Endothelial cell of umbilical vein (primary cell): ENCODE measurements at regions not wholly inside any gene's neighbourhood (a gene's known extent, or its start where the extent isn't known, plus 50 kb on each side); places are given as distances from the start of the nearest gene placed in this dataset.

Experiments used
- BruUV-seq: library from RNA; stranded (reverse); fragments of 400-500 nt; replicated peaks from 2 replicates; lab custom pipeline; 2021; lab: Mats Ljungman, UMichigan
- CTCF ChIA-PET: fragments of 300-600, 350-600 bp; sonication (Branson Sonifier 250); formaldehyde crosslinking; loops from one replicate; lab custom pipeline; 2021; ENCODE audit warnings: antibody characterized with exemption, inconsistent platforms; lab: Charles Lee
- POLR2A ChIA-PET: fragments of 300-600, 350-600 bp; sonication (Branson Sonifier 250); formaldehyde crosslinking; loops from one replicate; lab custom pipeline; 2021; ENCODE audit warnings: antibody characterized with exemption, inconsistent platforms; lab: Charles Lee
- DNase-seq: peaks from one replicate; pipeline ENCODE4 v3.0.0-alpha.2; 2011; ENCODE audit warnings: low read depth, low spot score
- FAIRE-seq: peaks from 2 replicates; lab custom pipeline; 2011; peaks lifted over from hg19 to GRCh38; lab: Jason Lieb, UNC
- H2AFZ ChIP-seq: 2 replicates; pipeline ENCODE4 v1.6.0; 2012; ENCODE audit warnings: low read depth, low read length, control low read depth, inconsistent platforms
- H3K27ac ChIP-seq: 2 replicates; pipeline ENCODE4 v1.5.1; 2011; ENCODE audit warnings: low read depth, mild to moderate bottlenecking, control low read depth, low read length, moderate library complexity; ENCODE audit not compliant: insufficient read depth
- H3K27me3 ChIP-seq, 2 experiments: 2 replicates each; pipeline versions ENCODE4 v1.6.0 to v1.6.1; 2011; ENCODE audit warnings: low read length in 2 of 2, mixed read lengths in 1 of 2; ENCODE audit not compliant: control insufficient read depth in 2 of 2, insufficient read depth in 2 of 2
- H3K36me3 ChIP-seq, 2 experiments: 2 replicates in 1 of 2; 3 replicates in 1 of 2; pipeline ENCODE4 v1.5.1; 2011; ENCODE audit warnings: low read length in 2 of 2, mild to moderate bottlenecking in 1 of 2, moderate library complexity in 1 of 2; ENCODE audit not compliant: control insufficient read depth in 2 of 2, insufficient read depth in 2 of 2; ENCODE audit errors: extremely low read depth in 1 of 2
- H3K4me1 ChIP-seq: 3 replicates; pipeline ENCODE4 v1.5.1; 2011; ENCODE audit warnings: mild to moderate bottlenecking, low read length; ENCODE audit not compliant: control insufficient read depth, insufficient read depth; ENCODE audit errors: extremely low read depth
- H3K4me2 ChIP-seq: 2 replicates; pipeline ENCODE4 v1.6.1; 2011; ENCODE audit warnings: low read length, control low read depth, mixed read lengths; ENCODE audit not compliant: insufficient read depth
- H3K4me3 ChIP-seq, 3 experiments: fragments of 200-600 bp in 1 of 3; sonication (generic), shearing (Covaris generic) in 1 of 3; replicated peaks in 1 of 3; 2 replicates each; pipeline ENCODE4 v1.5.1; 2011 to 2016; ENCODE audit warnings: control low read depth in 3 of 3, low read length in 3 of 3, mild to moderate bottlenecking in 2 of 3, inconsistent platforms in 1 of 3, low read depth in 1 of 3, moderate library complexity in 1 of 3; ENCODE audit not compliant: insufficient read depth in 1 of 3
- H3K79me2 ChIP-seq: 2 replicates; pipeline ENCODE4 v1.6.0; 2012; ENCODE audit warnings: low read length, inconsistent platforms; ENCODE audit not compliant: control insufficient read depth, insufficient read depth
- H3K9ac ChIP-seq: replicated peaks from 2 replicates; pipeline ENCODE3; 2011; ENCODE audit warnings: low read length, control low read depth; ENCODE audit not compliant: insufficient read depth; ENCODE audit errors: extremely low read depth
- H3K9me1 ChIP-seq: replicated peaks from 3 replicates; pipeline ENCODE4 v1.6.0; 2011; ENCODE audit warnings: mild to moderate bottlenecking, low read length; ENCODE audit not compliant: control insufficient read depth, insufficient read depth; ENCODE audit errors: extremely low read depth
- H3K9me3 ChIP-seq: replicated peaks from 2 replicates; pipeline ENCODE4 v1.5.1; 2012; ENCODE audit warnings: low read length, inconsistent platforms; ENCODE audit not compliant: control insufficient read depth, insufficient read depth
- H4K20me1 ChIP-seq: replicated peaks from 2 replicates; pipeline ENCODE3; 2011; ENCODE audit warnings: mild to moderate bottlenecking, low read length; ENCODE audit not compliant: control insufficient read depth, insufficient read depth; ENCODE audit errors: extremely low read depth
- EZH2 ChIP-seq: IDR thresholded peaks from 2 replicates; pipeline ENCODE4 v1.6.1; 2012; ENCODE audit warnings: borderline replicate concordance, low read depth, mild to moderate bottlenecking, moderate library complexity, low read length, inconsistent platforms; ENCODE audit not compliant: severe bottlenecking
- FOS ChIP-seq: IDR thresholded peaks from 2 replicates; pipeline ENCODE4 v1.6.1; 2011; ENCODE audit warnings: mild to moderate bottlenecking, low read length, moderate library complexity, borderline replicate concordance; ENCODE audit not compliant: insufficient read depth
- GATA2 ChIP-seq: IDR thresholded peaks from 2 replicates; pipeline ENCODE4 v1.7.0; 2011; ENCODE audit warnings: low read depth, mild to moderate bottlenecking, moderate library complexity, mixed read lengths, low read length; ENCODE audit not compliant: insufficient read length, insufficient read depth
- JUN ChIP-seq: IDR thresholded peaks from 2 replicates; pipeline ENCODE4 v1.6.1; 2011; ENCODE audit warnings: borderline replicate concordance, low read depth; ENCODE audit not compliant: insufficient read length, insufficient read depth
- MYC ChIP-seq: IDR thresholded peaks from one replicate; pipeline ENCODE4 v1.6.1; 2011; ENCODE audit warnings: mild to moderate bottlenecking, low read depth, low read length
- POLR2A ChIP-seq: IDR thresholded peaks from 2 replicates; pipeline ENCODE4 v1.6.1; 2012; ENCODE audit warnings: low read depth, mild to moderate bottlenecking, control low read depth, low read length
- POLR2AphosphoS5 ChIP-seq: IDR thresholded peaks from 2 replicates; pipeline ENCODE4 v1.6.1; 2012; ENCODE audit warnings: low read depth, mild to moderate bottlenecking, control low read depth, low read length, moderate library complexity; ENCODE audit not compliant: insufficient read depth
- dilution Hi-C: fragments of 300-500 bp; cut with MboI; formaldehyde crosslinking; loops from one replicate; pipeline ENCODE4 v1.15.0; 2019; ENCODE audit warnings: low sequenced_read_pairs; ENCODE audit not compliant: extremely low pct_ligation_motif_present
- intact Hi-C: fragments of 100-400 bp; cut with micrococcal nuclease; formaldehyde crosslinking; loops from one replicate; pipeline ENCODE4 v1.10.0; 2022
- TF ChIP-seq, protein P1 (sequence below), 2 donors: IDR thresholded peaks; 1 replicate in 1 of 2; 2 replicates in 1 of 2; pipeline ENCODE4 v1.5.1; 2011; ENCODE audit warnings: low read length in 2 of 2, mild to moderate bottlenecking in 2 of 2, moderate library complexity in 2 of 2, control low read depth in 1 of 2, inconsistent platforms in 1 of 2, low read depth in 1 of 2; ENCODE audit not compliant: insufficient read depth in 1 of 2; ENCODE audit errors: extremely low read depth in 1 of 2
- TF ChIP-seq, protein P2 (sequence below): IDR thresholded peaks from 2 replicates; pipeline ENCODE4 v1.6.1; 2011; ENCODE audit not compliant: insufficient read depth, insufficient read length

- Histone ChIP-seq H3K9me1 (no peaks in the 10 kb centered on the region), H3K79me2 (no peaks in the 10 kb centered on the region), H4K20me1 (no peaks in the 10 kb centered on the region), H3K27me3 (no peaks in the 10 kb centered on the region), H3K27ac (no peak overlapping the region), H3K4me1 (no peaks in the 10 kb centered on the region), H2AFZ (no peak overlapping the region), H3K9ac (no peak overlapping the region), H3K4me3 (no peak overlapping the region), H3K4me2 (no peak overlapping the region), H3K9me3 (no peaks in the 10 kb centered on the region), H3K36me3 (no peaks in the 10 kb centered on the region)
- DNase-seq (no peak), FAIRE-seq (no peak)
- intact Hi-C loops: no loop called here
- CTCF ChIA-PET: no interaction called here
- no peak for TF ChIP-seq FOS
- no peak for TF ChIP-seq JUN
- no peak for TF ChIP-seq EZH2
- no peak for TF ChIP-seq POLR2AphosphoS5
- TF ChIP-seq, protein P1, sequence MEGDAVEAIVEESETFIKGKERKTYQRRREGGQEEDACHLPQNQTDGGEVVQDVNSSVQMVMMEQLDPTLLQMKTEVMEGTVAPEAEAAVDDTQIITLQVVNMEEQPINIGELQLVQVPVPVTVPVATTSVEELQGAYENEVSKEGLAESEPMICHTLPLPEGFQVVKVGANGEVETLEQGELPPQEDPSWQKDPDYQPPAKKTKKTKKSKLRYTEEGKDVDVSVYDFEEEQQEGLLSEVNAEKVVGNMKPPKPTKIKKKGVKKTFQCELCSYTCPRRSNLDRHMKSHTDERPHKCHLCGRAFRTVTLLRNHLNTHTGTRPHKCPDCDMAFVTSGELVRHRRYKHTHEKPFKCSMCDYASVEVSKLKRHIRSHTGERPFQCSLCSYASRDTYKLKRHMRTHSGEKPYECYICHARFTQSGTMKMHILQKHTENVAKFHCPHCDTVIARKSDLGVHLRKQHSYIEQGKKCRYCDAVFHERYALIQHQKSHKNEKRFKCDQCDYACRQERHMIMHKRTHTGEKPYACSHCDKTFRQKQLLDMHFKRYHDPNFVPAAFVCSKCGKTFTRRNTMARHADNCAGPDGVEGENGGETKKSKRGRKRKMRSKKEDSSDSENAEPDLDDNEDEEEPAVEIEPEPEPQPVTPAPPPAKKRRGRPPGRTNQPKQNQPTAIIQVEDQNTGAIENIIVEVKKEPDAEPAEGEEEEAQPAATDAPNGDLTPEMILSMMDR (IDR thresholded peaks at IDR 0.05; ENCODE audit: extremely low read depth in 1 of 2, insufficient read depth in 1 of 2, low read depth in 1 of 2, low read length in 2 of 2): no peak
- no peak for TF ChIP-seq MYC
- no peak for TF ChIP-seq POLR2A
- TF ChIP-seq, protein P2, sequence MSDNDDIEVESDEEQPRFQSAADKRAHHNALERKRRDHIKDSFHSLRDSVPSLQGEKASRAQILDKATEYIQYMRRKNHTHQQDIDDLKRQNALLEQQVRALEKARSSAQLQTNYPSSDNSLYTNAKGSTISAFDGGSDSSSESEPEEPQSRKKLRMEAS: no peak
- TF ChIP-seq GATA2: no peak
- dilution Hi-C loops: no loop called here
- POLR2A ChIA-PET: no interaction called here
- no TSS peak for BruUV-seq
Measured at GRCh38 chr1:83701355-83701754, 297.6 kb downstream of the TTLL7 start.
